Esophagus muscularis mucosa (tissue), 4 donors: ENCODE measurements at regions not wholly inside any gene's neighbourhood (a gene's known extent, or its start where the extent isn't known, plus 50 kb on each side); places are given as distances from the start of the nearest gene placed in this dataset.

ENCODE experiments used
- DNase-seq: peaks from one replicate; pipeline ENCODE4 v3.0.0-alpha.2; 2017; ENCODE audit errors: extremely low spot score
- H3K27ac ChIP-seq, 4 donors: fragments of 200-600 bp; sonication (generic); replicated peaks in 1 of 4; 1 replicate in 3 of 4; 2 replicates in 1 of 4; pipeline ENCODE4 v1.5.1; 2016 to 2019; ENCODE audit warnings: mild to moderate bottlenecking in 1 of 4
- H3K27me3 ChIP-seq, 4 donors: fragments of 200-600 bp; sonication (generic); one replicate each; pipeline versions ENCODE4 v1.5.1 to v1.6.0; 2016 to 2019
- H3K36me3 ChIP-seq, 4 donors: fragments of 200-600 bp; sonication (generic); one replicate each; pipeline ENCODE4 v1.5.1; 2016 to 2019
- H3K4me1 ChIP-seq, 4 donors: fragments of 200-600 bp; sonication (generic); one replicate each; pipeline ENCODE4 v1.5.1; 2016 to 2019
- H3K4me3 ChIP-seq, 4 donors: fragments of 200-600 bp; sonication (generic); 1 replicate in 2 of 4; 2 replicates in 2 of 4; pipeline ENCODE4 v1.5.1; 2016 to 2019; ENCODE audit warnings: mild to moderate bottlenecking in 4 of 4, moderate library complexity in 1 of 4
- H3K9me3 ChIP-seq, 4 donors: fragments of 200-600 bp; sonication (generic); 1 replicate in 3 of 4; 2 replicates in 1 of 4; pipeline ENCODE4 v1.5.1; 2016 to 2019
- CTCF ChIP-seq, 3 experiments: fragments of 200-600 bp in 2 of 3; fragments of 450-650 bp in 1 of 3; sonication (generic) in 2 of 3; IDR thresholded peaks; one replicate each; pipeline ENCODE4 v1.5.1; 2017 to 2019; ENCODE audit warnings: antibody characterized with exemption in 3 of 3, mild to moderate bottlenecking in 2 of 3, moderate library complexity in 1 of 3
- EP300 ChIP-seq: sonication (generic); formaldehyde crosslinking; IDR thresholded peaks from one replicate; pipeline ENCODE4 v1.6.1; 2017; ENCODE audit warnings: antibody characterized with exemption
- POLR2A ChIP-seq: fragments of 450-650 bp; IDR thresholded peaks from one replicate; pipeline ENCODE4 v1.6.1; 2017; ENCODE audit warnings: antibody characterized with exemption, moderate library complexity, mild to moderate bottlenecking, low read depth
- POLR2AphosphoS5 ChIP-seq, 2 donors: sonication (generic); formaldehyde crosslinking; IDR thresholded peaks; one replicate each; pipeline ENCODE4 v1.6.1; 2017; ENCODE audit warnings: antibody characterized with exemption in 2 of 2
- WGBS: methylation state at CpG from one replicate; pipeline ENCODE4 v1.1.5; 2018; 5-methylcytosine and 5-hydroxymethylcytosine counted together
- intact Hi-C: fragments of 100-400 bp; cut with DNase I; formaldehyde crosslinking; loops from one replicate; pipeline ENCODE4 v1.15.1; 2023

GRCh38 chr6:144617191-144617590, 332.1 kb downstream of the UTRN start:
- H3K27me3 ChIP-seq, result no peaks in the 10 kb centered on the region
- no peaks in the 10 kb centered on the region for H3K36me3 ChIP-seq
- peaks cover 0 to 10% (median 5%) of the 10 kb centered on the region in 4 donors for H3K4me1 ChIP-seq
- intact Hi-C loops, result no loop called here
- TF ChIP-seq EP300 (no peak), POLR2A (no peak), POLR2AphosphoS5 (IDR thresholded peaks at IDR 0.05) (no peak), CTCF (IDR thresholded peaks at IDR 0.05) (no peak)
- H3K27ac ChIP-seq, result no peak overlapping the region
- no peaks in the 10 kb centered on the region for H3K9me3 ChIP-seq
- H3K4me3 ChIP-seq, result no peak overlapping the region
- DNase-seq, result no peak
- 56% methylated on average over 1 of the region's 1 CpG for WGBS

GRCh38 chr6:144617708-144618107, 332.6 kb downstream of the UTRN start:
- no peaks in the 10 kb centered on the region for H3K9me3 ChIP-seq
- 79% methylated on average over 4 of the region's 4 CpGs for WGBS
- no peak overlapping the region for H3K27ac ChIP-seq
- H3K4me3 ChIP-seq, result no peak overlapping the region
- TF ChIP-seq POLR2A (no peak), EP300 (no peak), POLR2AphosphoS5 (IDR thresholded peaks at IDR 0.05) (no peak), CTCF (IDR thresholded peaks at IDR 0.05) (no peak)
- H3K4me1 ChIP-seq, result peaks cover 0 to 10% (median 5%) of the 10 kb centered on the region in 4 donors
- no peaks in the 10 kb centered on the region for H3K27me3 ChIP-seq
- no peaks in the 10 kb centered on the region for H3K36me3 ChIP-seq
- intact Hi-C loops, result no loop called here
- no peak for DNase-seq

- DNase-seq, result no peak
- H3K4me3 ChIP-seq, result no peak overlapping the region
- intact Hi-C loops, result no loop called here
- no peaks in the 10 kb centered on the region for H3K27me3 ChIP-seq
- H3K27ac ChIP-seq, result no peak overlapping the region
- H3K36me3 ChIP-seq, result no peaks in the 10 kb centered on the region
- TF ChIP-seq EP300 (no peak), POLR2A (no peak), CTCF (IDR thresholded peaks at IDR 0.05) (no peak), POLR2AphosphoS5 (IDR thresholded peaks at IDR 0.05) (no peak)
- H3K4me1 ChIP-seq, result peaks cover 0 to 10% (median 4%) of the 10 kb centered on the region in 4 donors
- WGBS, result 95% methylated on average over 2 of the region's 2 CpGs
- H3K9me3 ChIP-seq, result no peaks in the 10 kb centered on the region
These were observed 334.8 kb downstream of the UTRN start for GRCh38 chr6:144619966-144620365.

GRCh38 chr6:144621332-144621731, 336.2 kb downstream of the UTRN start:
- no peaks in the 10 kb centered on the region for H3K9me3 ChIP-seq
- H3K4me3 ChIP-seq, result no peak overlapping the region
- no peak for TF ChIP-seq POLR2A
- no peak for TF ChIP-seq EP300
- TF ChIP-seq POLR2AphosphoS5 (IDR thresholded peaks at IDR 0.05), result no peak
- no peak for TF ChIP-seq CTCF (IDR thresholded peaks at IDR 0.05)
- intact Hi-C loops, result no loop called here
- peaks cover 0 to 10% (median 4%) of the 10 kb centered on the region in 4 donors for H3K4me1 ChIP-seq
- no peaks in the 10 kb centered on the region for H3K36me3 ChIP-seq
- DNase-seq, result no peak
- WGBS, result 98% methylated on average over 4 of the region's 4 CpGs
- H3K27ac ChIP-seq, result no peak overlapping the region
- H3K27me3 ChIP-seq, result no peaks in the 10 kb centered on the region

- H3K9me3 ChIP-seq, result no peaks in the 10 kb centered on the region
- no peaks in the 10 kb centered on the region for H3K4me1 ChIP-seq
- H3K27ac ChIP-seq, result no peak overlapping the region
- intact Hi-C loops, result no loop called here
- no peaks in the 10 kb centered on the region for H3K36me3 ChIP-seq
- no peaks in the 10 kb centered on the region for H3K27me3 ChIP-seq
- TF ChIP-seq POLR2A, result no peak
- TF ChIP-seq EP300, result no peak
- TF ChIP-seq CTCF (IDR thresholded peaks at IDR 0.05), result no peak
- no peak for TF ChIP-seq POLR2AphosphoS5 (IDR thresholded peaks at IDR 0.05)
- no peak overlapping the region for H3K4me3 ChIP-seq
- WGBS, result 75% methylated on average over 5 of the region's 5 CpGs
- no peak for DNase-seq
These were observed 339.1 kb downstream of the UTRN start for GRCh38 chr6:144624246-144624645.
